ENCODE measurements at regions not wholly inside any gene's neighbourhood (a gene's known extent, or its start where the extent isn't known, plus 50 kb on each side); places are given as distances from the start of the nearest gene placed in this dataset.
"Not testable (repeated sequence)": the region's sequence is repeated elsewhere in the genome, so short reads cannot be mapped to it uniquely, and the experiment has no call there.

- DNase-seq, result no peak
These were observed 618.8 kb downstream of the HINT1 start for GRCh38 chr5:130546211-130546610.

GRCh38 chr5:130545291-130545690 is 619.8 kb downstream of the HINT1 start:
- no peak for DNase-seq

DNA sequence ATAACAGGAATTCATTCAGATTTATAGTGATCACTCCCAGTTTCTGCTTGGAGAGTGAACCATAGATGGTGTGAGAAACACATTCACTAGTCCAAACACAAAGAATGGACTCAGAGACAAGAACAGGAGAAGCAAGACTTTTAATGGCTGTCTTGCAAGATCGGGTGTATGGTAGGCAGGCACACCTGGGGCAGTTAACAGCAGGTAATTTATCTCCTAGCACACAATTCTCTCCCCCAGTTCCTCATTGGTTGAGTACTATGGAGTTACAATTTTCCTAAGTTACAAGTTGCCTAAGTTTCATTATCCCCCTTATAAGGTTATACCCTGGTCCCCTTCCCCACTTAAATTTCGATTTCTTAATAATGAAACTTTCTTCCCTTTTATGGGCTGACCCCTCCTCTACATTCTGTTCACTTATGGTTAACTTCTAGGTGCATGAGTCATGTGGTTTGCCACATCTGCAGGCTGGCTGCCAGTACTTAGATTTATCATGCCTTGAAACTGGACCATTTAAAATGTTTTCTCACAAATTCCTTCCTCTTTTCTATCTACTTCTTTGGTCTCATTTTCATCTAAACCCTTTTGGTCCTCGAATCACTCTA is 623.3 kb downstream of the HINT1 start:
- DNase-seq, result no peak

DNA sequence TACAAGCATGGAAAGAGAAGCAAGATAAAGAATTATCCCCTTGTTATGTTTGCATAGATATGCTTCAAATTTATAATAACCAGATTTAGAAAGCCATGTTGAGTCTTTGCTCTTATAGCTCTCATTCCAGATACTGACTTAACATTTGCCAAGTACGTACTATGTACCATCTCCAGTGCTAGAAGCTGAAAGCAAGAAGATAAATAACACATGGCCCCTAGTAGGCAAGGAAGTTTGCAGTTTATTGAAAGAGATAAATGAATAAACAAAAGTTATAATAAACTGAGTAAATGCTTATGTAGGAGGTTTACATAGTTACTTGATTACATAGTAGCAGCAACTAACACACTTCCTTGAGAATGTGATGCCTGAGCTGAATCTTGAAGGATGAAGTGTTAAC is 628.4 kb downstream of the HINT1 start:
- no peak for DNase-seq

- no peak for DNase-seq
These were observed 628.5 kb downstream of the CHSY3 start for GRCh38 chr5:130532786-130533185.

GRCh38 chr5:130529511-130530485 is 625.5 kb downstream of the CHSY3 start:
- DNase-seq, result no peak

DNA sequence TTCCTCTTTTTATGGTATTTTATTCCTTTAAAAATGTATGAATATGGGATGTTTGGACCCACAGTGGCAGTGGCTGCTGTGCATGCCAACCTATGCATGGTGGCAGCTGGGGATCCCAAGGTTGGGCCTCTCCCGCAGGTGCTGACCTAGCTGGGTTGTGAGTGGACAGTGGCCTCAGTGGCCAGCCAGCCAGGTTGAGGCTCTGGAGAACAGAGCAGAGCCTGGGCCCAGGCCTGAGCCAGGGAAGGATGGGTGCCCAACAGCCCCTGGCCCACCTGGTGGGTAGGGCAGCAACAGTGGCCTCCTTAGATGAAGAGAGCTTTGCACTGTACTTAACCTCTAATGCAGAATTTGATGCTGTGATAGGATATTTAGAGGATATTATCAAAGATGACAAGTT is 624.8 kb downstream of the CHSY3 start:
- no peak for DNase-seq

- DNase-seq, result no peak
These were observed 624.2 kb downstream of the CHSY3 start for GRCh38 chr5:130528474-130528873.

GRCh38 chr5:130526708-130527107 is 622.4 kb downstream of the CHSY3 start:
- no peak for DNase-seq

GRCh38 chr5:130520211-130520610 is 615.9 kb downstream of the CHSY3 start:
- DNase-seq, result no peak

GRCh38 chr5:130514984-130515690 is 610.9 kb downstream of the CHSY3 start:
- no peak for DNase-seq

GRCh38 chr5:130502702-130503101 is 598.4 kb downstream of the CHSY3 start:
- no peak for DNase-seq

DNA sequence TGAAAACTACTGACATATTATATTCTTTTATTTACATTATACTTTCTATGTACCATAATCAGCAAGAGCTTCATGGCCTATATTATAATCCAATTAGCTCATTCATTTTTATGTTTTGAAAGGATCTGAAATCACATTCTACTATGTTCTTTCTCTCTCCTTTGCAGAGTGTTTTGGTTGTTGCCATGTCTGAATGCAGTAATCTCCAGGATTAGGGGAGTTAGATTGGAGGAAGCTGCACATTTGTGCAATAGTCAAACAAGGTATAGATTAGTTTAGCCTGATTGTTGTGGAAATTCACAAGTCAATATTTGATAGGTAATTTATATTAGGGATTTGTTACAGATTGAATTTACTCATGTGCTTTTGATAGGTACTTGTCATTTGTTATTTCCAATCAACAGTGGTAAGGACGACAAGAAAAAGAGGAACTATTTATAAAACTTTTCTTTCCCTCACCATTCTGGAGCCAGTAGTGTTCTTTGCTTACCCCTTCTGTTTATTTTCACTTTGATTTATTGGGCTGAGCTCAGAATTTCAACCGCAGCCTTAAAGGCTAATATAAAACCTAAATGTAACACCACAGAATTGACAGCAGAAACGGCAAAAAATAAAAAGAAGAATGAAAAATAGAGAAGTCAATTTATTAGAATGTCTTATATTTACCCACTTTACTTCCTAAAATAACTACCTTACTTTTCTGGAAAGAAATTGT is 597.0 kb downstream of the CHSY3 start:
- no peak for DNase-seq

DNA sequence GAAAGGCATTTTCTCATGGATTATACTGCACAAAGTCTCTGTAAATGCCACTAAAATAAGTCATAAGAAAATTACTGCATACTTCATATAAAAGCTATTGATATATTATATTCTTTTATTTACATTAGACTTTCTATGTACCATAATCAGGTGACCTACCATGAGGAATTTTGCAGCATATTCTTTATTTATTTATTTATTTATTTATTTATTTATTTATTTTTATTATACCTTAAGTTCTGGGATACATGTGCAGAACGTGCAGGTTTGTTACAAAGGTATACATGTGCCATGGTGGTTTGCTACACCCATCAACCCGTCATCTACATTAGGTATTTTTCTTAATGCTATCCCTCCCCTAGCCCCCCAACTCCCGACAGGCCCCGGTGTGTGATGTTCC is 596.2 kb downstream of the CHSY3 start:
- DNase-seq, result not testable (repeated sequence)

DNA sequence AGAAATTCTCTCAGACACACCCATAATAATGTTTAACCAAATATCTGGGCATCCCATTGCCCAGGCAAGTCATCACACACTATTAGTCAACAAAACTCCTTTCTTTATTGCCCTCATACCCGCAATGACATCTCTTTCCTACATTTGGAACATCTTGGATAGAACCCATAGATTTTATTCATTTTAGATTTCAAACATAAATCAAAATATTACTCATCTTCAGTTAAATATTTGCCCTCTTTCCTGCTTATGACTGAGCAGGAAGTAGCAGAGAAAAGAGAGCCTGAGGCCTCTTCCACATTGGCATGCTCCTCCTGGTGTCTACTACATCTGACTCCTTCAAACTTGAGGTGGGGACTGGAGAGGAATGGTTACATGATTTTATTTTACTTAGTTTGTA is 592.0 kb downstream of the CHSY3 start:
- DNase-seq, result no peak

GRCh38 chr5:130488252-130488651 is 584.0 kb downstream of the CHSY3 start:
- DNase-seq, result no peak

- no peak for DNase-seq
These were observed 575.0 kb downstream of the CHSY3 start for GRCh38 chr5:130479045-130479804.

GRCh38 chr5:130476325-130476724 is 572.1 kb downstream of the CHSY3 start:
- DNase-seq, result no peak

- no peak for DNase-seq
These were observed 558.3 kb downstream of the CHSY3 start for GRCh38 chr5:130462516-130462915.

GRCh38 chr5:130455175-130455574 is 550.9 kb downstream of the CHSY3 start:
- DNase-seq, result no peak

DNA sequence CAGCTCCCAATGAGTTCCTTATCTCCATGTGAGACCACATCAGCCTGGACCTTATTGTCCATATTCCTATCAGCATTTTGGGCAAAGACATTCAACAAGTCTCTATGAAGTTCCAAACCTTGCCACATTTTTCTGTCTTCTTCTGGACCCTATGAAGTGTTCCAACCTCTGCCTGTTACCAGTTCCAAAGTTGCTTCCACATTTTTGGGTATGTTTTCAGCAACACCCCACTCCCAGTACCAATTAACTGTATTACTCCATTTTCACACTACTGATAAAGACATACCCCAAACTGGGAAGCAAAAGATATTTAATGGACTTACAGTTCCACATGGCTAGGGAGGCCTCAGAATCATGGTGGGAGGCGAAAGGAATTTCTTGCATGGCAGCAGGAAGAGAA is 548.5 kb downstream of the CHSY3 start:
- no peak for DNase-seq

DNA sequence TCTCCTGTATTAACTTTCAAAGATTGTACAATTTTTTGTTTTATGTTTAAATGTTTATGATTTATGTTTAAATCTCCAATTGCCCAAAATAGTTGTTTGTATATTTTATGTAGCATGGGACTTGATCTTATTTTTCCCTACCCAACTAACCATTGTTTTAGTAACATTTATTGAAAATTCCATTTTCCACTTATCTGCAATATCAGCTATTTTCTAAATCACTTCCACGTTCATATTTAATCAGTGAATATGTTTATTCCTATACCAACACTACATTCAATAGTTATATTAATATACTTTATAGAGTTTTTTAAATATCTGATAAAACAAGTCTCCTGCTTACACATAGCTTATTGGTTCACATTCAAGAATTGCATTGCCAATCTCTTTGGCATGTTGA is 532.2 kb downstream of the CHSY3 start:
- no peak for DNase-seq

Data from NCI-H1436 (cell line).